ENCODE measurements at regions not wholly inside any gene's neighbourhood (a gene's known extent, or its start where the extent isn't known, plus 50 kb on each side); places are given as distances from the start of the nearest gene placed in this dataset.
"Not testable (repeated sequence)": the region's sequence is repeated elsewhere in the genome, so short reads cannot be mapped to it uniquely, and the experiment has no call there.

DNA sequence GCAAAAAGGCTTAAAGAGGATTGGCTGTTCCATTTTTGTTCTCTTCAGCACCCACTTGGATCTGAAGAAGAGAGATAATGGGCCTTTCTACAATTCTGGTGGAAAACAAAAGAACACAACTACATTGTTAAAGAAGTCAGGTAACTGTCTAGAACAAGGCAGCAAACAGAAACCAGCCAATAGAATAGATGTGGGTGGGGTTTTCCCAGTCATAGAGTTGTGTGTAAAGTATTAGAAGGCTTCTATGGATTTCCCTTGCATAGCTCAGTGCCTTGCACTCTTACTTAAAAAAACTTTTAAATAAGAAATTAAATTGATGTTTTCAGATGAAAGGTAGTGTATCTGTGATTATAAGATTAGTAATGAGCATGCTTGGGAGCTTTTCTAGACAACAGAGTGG lies 462.7 kb upstream of the ATP11B start:
- no peak overlapping the region for H3K27ac ChIP-seq (ENCODE audit: low read depth, low read length, poor library complexity, severe bottlenecking)
- no peaks in the 10 kb centered on the region for H3K27me3 ChIP-seq (replicated peaks; ENCODE audit: insufficient read depth, low read depth, low read length, poor library complexity)
- no TSS peak for BruUV-seq (replicated peaks)
- ChIA-PET POLR2A (ENCODE audit: low non-redundant PET) (no interaction called here), CTCF (no interaction called here)
- peaks cover 3% of the 10 kb centered on the region for H3K9me3 ChIP-seq (ENCODE audit: low read depth, low read length, poor library complexity, severe bottlenecking)
- H3K4me3 ChIP-seq (ENCODE audit: low read depth, low read length, poor library complexity, severe bottlenecking), result no peak overlapping the region
- DNase-seq (ENCODE audit: low spot score), result no peak
- H3K4me1 ChIP-seq (ENCODE audit: insufficient read depth, low read length, poor library complexity, severe bottlenecking), result peaks cover 3% of the 10 kb centered on the region
- no peaks in the 10 kb centered on the region for H3K36me3 ChIP-seq (ENCODE audit: insufficient read depth, low read length, poor library complexity, severe bottlenecking)
- TF ChIP-seq, protein P1, sequence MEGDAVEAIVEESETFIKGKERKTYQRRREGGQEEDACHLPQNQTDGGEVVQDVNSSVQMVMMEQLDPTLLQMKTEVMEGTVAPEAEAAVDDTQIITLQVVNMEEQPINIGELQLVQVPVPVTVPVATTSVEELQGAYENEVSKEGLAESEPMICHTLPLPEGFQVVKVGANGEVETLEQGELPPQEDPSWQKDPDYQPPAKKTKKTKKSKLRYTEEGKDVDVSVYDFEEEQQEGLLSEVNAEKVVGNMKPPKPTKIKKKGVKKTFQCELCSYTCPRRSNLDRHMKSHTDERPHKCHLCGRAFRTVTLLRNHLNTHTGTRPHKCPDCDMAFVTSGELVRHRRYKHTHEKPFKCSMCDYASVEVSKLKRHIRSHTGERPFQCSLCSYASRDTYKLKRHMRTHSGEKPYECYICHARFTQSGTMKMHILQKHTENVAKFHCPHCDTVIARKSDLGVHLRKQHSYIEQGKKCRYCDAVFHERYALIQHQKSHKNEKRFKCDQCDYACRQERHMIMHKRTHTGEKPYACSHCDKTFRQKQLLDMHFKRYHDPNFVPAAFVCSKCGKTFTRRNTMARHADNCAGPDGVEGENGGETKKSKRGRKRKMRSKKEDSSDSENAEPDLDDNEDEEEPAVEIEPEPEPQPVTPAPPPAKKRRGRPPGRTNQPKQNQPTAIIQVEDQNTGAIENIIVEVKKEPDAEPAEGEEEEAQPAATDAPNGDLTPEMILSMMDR (conservative IDR thresholded peaks at IDR 0.05; ENCODE audit: low read depth, low read length), result no peak
- TF ChIP-seq EZH2 (IDR thresholded peaks at IDR 0.05; ENCODE audit: borderline replicate concordance, low read depth, low read length, poor library complexity, severe bottlenecking), result no peak
- intact Hi-C loops (cut with micrococcal nuclease; ENCODE audit: unreplicated experiment), result no loop called here

DNA sequence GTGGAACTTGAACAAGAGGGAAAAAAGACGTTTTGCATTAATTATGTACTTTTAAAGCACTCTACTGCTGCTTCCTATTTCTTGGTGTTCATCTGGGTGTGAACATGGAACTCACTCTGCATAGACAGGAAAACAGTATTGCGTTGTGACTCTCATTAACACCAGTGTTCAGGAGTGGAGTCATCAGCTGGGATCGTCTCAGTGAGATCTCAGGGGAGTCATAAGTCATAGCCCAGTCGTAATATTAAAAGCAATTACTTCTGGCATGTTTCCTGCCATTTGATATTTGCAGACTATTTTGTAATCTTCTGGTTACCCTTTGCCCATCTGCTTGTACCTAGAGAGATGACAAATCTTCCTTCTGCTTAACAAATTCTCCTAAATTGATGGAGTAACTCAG lies 462.0 kb upstream of the ATP11B start:
- intact Hi-C loops (cut with micrococcal nuclease; ENCODE audit: unreplicated experiment), result no loop called here
- POLR2A ChIA-PET (ENCODE audit: low non-redundant PET), result no interaction called here
- H3K36me3 ChIP-seq (ENCODE audit: insufficient read depth, low read length, poor library complexity, severe bottlenecking), result no peaks in the 10 kb centered on the region
- no peak overlapping the region for H3K4me3 ChIP-seq (ENCODE audit: low read depth, low read length, poor library complexity, severe bottlenecking)
- CTCF ChIA-PET, result no interaction called here
- H3K4me1 ChIP-seq (ENCODE audit: insufficient read depth, low read length, poor library complexity, severe bottlenecking), result peaks cover 3% of the 10 kb centered on the region
- BruUV-seq (replicated peaks), result no TSS peak
- no peaks in the 10 kb centered on the region for H3K27me3 ChIP-seq (replicated peaks; ENCODE audit: insufficient read depth, low read depth, low read length, poor library complexity)
- no peak overlapping the region for H3K27ac ChIP-seq (ENCODE audit: low read depth, low read length, poor library complexity, severe bottlenecking)
- peaks cover 3% of the 10 kb centered on the region for H3K9me3 ChIP-seq (ENCODE audit: low read depth, low read length, poor library complexity, severe bottlenecking)
- TF ChIP-seq, protein P1 (conservative IDR thresholded peaks at IDR 0.05; ENCODE audit: low read depth, low read length), result no peak
- TF ChIP-seq EZH2 (IDR thresholded peaks at IDR 0.05; ENCODE audit: borderline replicate concordance, low read depth, low read length, poor library complexity, severe bottlenecking), result no peak
- peak; percentile 55 for DNase-seq (ENCODE audit: low spot score)

DNA sequence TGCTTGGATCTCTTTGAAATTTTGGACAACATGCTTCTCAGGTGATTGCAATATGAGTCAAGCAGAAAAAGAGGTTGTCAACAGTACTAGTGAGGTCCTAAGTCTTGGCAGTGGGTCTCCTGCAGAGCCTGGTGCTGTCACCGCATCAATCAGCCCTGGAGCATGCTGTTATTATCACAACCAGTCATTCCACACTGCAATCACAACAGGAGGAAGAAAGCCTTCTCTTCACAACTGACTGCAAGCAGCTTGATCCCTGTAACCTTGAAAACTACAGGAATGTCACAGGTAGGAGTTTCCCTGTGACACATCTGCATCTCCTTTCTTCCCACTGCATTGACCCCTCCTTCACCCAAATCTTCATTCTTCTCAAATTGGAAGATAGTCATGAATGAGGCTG lies 451.1 kb upstream of the ATP11B start:
- CTCF ChIA-PET, result no interaction called here
- H3K4me3 ChIP-seq (ENCODE audit: low read depth, low read length, poor library complexity, severe bottlenecking), result no peak overlapping the region
- H3K9me3 ChIP-seq (ENCODE audit: low read depth, low read length, poor library complexity, severe bottlenecking), result no peaks in the 10 kb centered on the region
- H3K27me3 ChIP-seq (replicated peaks; ENCODE audit: insufficient read depth, low read depth, low read length, poor library complexity), result no peaks in the 10 kb centered on the region
- no peak for DNase-seq (ENCODE audit: low spot score)
- POLR2A ChIA-PET (ENCODE audit: low non-redundant PET), result no interaction called here
- no peaks in the 10 kb centered on the region for H3K4me1 ChIP-seq (ENCODE audit: insufficient read depth, low read length, poor library complexity, severe bottlenecking)
- no peak overlapping the region for H3K27ac ChIP-seq (ENCODE audit: low read depth, low read length, poor library complexity, severe bottlenecking)
- no peaks in the 10 kb centered on the region for H3K36me3 ChIP-seq (ENCODE audit: insufficient read depth, low read length, poor library complexity, severe bottlenecking)
- TF ChIP-seq, protein P1 (conservative IDR thresholded peaks at IDR 0.05; ENCODE audit: low read depth, low read length), result no peak
- no peak for TF ChIP-seq EZH2 (IDR thresholded peaks at IDR 0.05; ENCODE audit: borderline replicate concordance, low read depth, low read length, poor library complexity, severe bottlenecking)
- intact Hi-C loops (cut with micrococcal nuclease; ENCODE audit: unreplicated experiment), result no loop called here
- no TSS peak for BruUV-seq (replicated peaks)

DNA sequence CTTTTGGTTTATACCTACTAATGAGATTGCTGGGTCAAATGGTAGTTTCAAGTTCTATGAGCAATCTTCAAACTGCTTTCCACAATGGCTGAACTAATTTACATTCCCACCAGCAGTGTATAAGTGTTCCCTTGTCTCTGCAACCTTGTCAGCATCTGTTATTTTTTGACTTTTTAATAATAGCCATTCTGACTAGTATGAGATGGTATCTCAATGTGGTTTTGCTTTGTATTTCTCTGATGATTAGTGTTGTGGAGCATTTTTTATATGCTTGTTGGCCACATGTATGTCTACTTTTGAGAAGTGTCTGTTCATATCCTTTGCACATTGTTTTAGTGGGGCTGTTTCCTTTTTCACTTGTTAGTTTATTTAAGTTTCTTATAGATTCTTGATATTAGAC lies 449.3 kb upstream of the ATP11B start:
- DNase-seq (ENCODE audit: low spot score); H3K9me3 ChIP-seq (ENCODE audit: low read depth, low read length, poor library complexity, severe bottlenecking); H3K27me3 ChIP-seq (replicated peaks; ENCODE audit: insufficient read depth, low read depth, low read length, poor library complexity); intact Hi-C loops (cut with micrococcal nuclease; ENCODE audit: unreplicated experiment); CTCF ChIA-PET; BruUV-seq (replicated peaks); H3K36me3 ChIP-seq (ENCODE audit: insufficient read depth, low read length, poor library complexity, severe bottlenecking); H3K4me1 ChIP-seq (ENCODE audit: insufficient read depth, low read length, poor library complexity, severe bottlenecking); POLR2A ChIA-PET (ENCODE audit: low non-redundant PET); H3K27ac ChIP-seq (ENCODE audit: low read depth, low read length, poor library complexity, severe bottlenecking); H3K4me3 ChIP-seq (ENCODE audit: low read depth, low read length, poor library complexity, severe bottlenecking): not testable (repeated sequence)
